Heart right ventricle (tissue), 16 donors: ENCODE measurements at regions not wholly inside any gene's neighbourhood (a gene's known extent, or its start where the extent isn't known, plus 50 kb on each side); places are given as distances from the start of the nearest gene placed in this dataset.

Experiments used
- ATAC-seq, 8 donors: fragments of 200-7000 bp; cut with Tn5 transposase; one replicate each; pipeline ENCODE4 v1.9.1; 2020; ENCODE audit warnings: mild to moderate bottlenecking in 8 of 8, moderate library complexity in 8 of 8, moderate number of reproducible peaks in 1 of 8
- DNase-seq, 2 donors: peaks; one replicate each; pipeline ENCODE4 v3.0.0-alpha.2; 2020
- H3K27ac ChIP-seq, 10 donors: fragments of 200-600 bp; sonication (generic) in 2 of 10; one replicate each; pipeline versions ENCODE4 v1.5.0 to v1.8.0; 2020 to 2022; ENCODE audit warnings: mild to moderate bottlenecking in 3 of 10
- H3K27me3 ChIP-seq, 7 donors: fragments of 200-600 bp; one replicate each; pipeline ENCODE4 v1.8.0; 2021 to 2022; ENCODE audit warnings: mild to moderate bottlenecking in 2 of 7
- H3K36me3 ChIP-seq, 9 donors: fragments of 200-600 bp; sonication (generic) in 1 of 9; one replicate each; pipeline versions ENCODE4 v1.5.0 to v1.8.0; 2020 to 2022; ENCODE audit warnings: mild to moderate bottlenecking in 2 of 9
- H3K4me1 ChIP-seq, 9 donors: fragments of 200-600 bp; sonication (generic) in 1 of 9; one replicate each; pipeline versions ENCODE4 v1.5.0 to v1.8.0; 2020 to 2022; ENCODE audit warnings: mild to moderate bottlenecking in 4 of 9
- H3K4me3 ChIP-seq, 10 donors: fragments of 200-600 bp; sonication (generic) in 2 of 10; one replicate each; pipeline versions ENCODE4 v1.5.0 to v1.8.0; 2020 to 2022; ENCODE audit warnings: mild to moderate bottlenecking in 7 of 10, moderate library complexity in 2 of 10
- H3K9me3 ChIP-seq, 11 donors: fragments of 200-600 bp in 10 of 11; sonication (generic) in 2 of 11; one replicate each; pipeline versions ENCODE4 v1.5.0 to v1.8.0; 2013 to 2022; ENCODE audit warnings: mild to moderate bottlenecking in 2 of 11, control low read depth in 1 of 11, moderate library complexity in 1 of 11
- CTCF ChIP-seq, 9 donors: fragments of 200-600 bp; sonication (generic) in 2 of 9; IDR thresholded peaks; one replicate each; pipeline versions ENCODE4 v1.5.0 to v1.8.0; 2021 to 2022; ENCODE audit warnings: antibody characterized with exemption in 9 of 9, mild to moderate bottlenecking in 5 of 9, moderate library complexity in 1 of 9
- WGBS, 2 donors: extraction: QIAGEN DNeasy Blood & Tissue Kit; methylation state at CpG; one replicate each; pipeline ENCODE4 v1.1.7; 2013; ENCODE audit warnings: inconsistent platforms in 1 of 2; 5-methylcytosine and 5-hydroxymethylcytosine counted together
- intact Hi-C, 10 donors: fragments of 100-400 bp; cut with DNase I; formaldehyde crosslinking; loops; one replicate each; pipeline versions ENCODE4 v1.11.1 to v1.14.2; 2022
- donor health status: Arrhythmogenic right ventricular cardiomyopathy.
- donor health status: ischemic (EF 13 %, LVEDD 7.1; RV severe dilation, severe dysfunction).
- donor health status: healthy with polysubstance abuse.
- donor health status: DM: no; HTN: yes; CAD: no.
- donor health status: DM: no; HTN: no; CAD: no.
- donor health status: ischemic (EF 25% LVEDD 6.9; RV normal size, moderate dysfunction).
- donor health status: ischemic (EF 25% LVEDD 5.7; RV mildly dilated, moderate dysfunction).
- donor health status: healthy.
- donor health status: DM: yes; HTN: yes; CAD: no.
- donor health status: Ischemic cardiomyopathy.
- donor health status: ischemic (EF 35%, LVEDD 5.7; RV mildly dilated, moderate dysfunction).
- donor health status: nonischemic (EF 11% LVEDD 7.7; RV severe dilation, severe dysfunction).
- donor health status: DM: yes; HTN: yes; CAD: no.
- donor health status: PGD.
- donor health status: ischemic (EF 29% LVEDD 5.4; RV normal size, mild dysfunction).
- donor health status: nonischemic (EF 23%, LVEDD 6.1; RV moderate dilation, normal function).

- TF ChIP-seq CTCF (IDR thresholded peaks at IDR 0.05), result no peak
- Histone ChIP-seq H3K27ac (no peak overlapping the region), H3K4me3 (no peak overlapping the region), H3K9me3 (peaks cover 0 to 11% (median 0%) of the 10 kb centered on the region in 11 donors), H3K36me3 (no peaks in the 10 kb centered on the region), H3K27me3 (no peaks in the 10 kb centered on the region), H3K4me1 (no peaks in the 10 kb centered on the region)
- ATAC-seq (no peak), DNase-seq (no peak)
- intact Hi-C loops, result no loop called here
- WGBS, 2 donors, result 71 to 72% methylated on average over 3 of the region's 3 CpGs
Measured at GRCh38 chr16:6192532-6192931, 1094.9 kb upstream of the EEF2KMT start.

GRCh38 chr16:6190776-6191175 is 1093.2 kb upstream of the EEF2KMT start:
- 83% methylated on average over 7 of the region's 7 CpGs for WGBS, 2 donors
- TF ChIP-seq CTCF (IDR thresholded peaks at IDR 0.05), result no peak
- Histone ChIP-seq H3K27ac (no peak overlapping the region), H3K36me3 (no peaks in the 10 kb centered on the region), H3K27me3 (no peaks in the 10 kb centered on the region), H3K4me3 (no peak overlapping the region), H3K4me1 (no peaks in the 10 kb centered on the region), H3K9me3 (peaks cover 0 to 11% (median 0%) of the 10 kb centered on the region in 11 donors)
- intact Hi-C loops, result no loop called here
- DNase-seq (no peak), ATAC-seq (no peak)

- Histone ChIP-seq H3K9me3 (peaks cover 0 to 10% (median 0%) of the 10 kb centered on the region in 11 donors), H3K4me1 (no peaks in the 10 kb centered on the region), H3K27ac (no peak overlapping the region), H3K36me3 (no peaks in the 10 kb centered on the region), H3K4me3 (no peak overlapping the region), H3K27me3 (no peaks in the 10 kb centered on the region)
- DNase-seq (no peak), ATAC-seq (no peak)
- intact Hi-C loops, result loop anchor here in 1 of 10 donors (10.0 kb wide), 1 partner anchor 54 kb away; no protein-coding TSS in a partner anchor
- 71 to 76% methylated on average over 9 of the region's 9 CpGs for WGBS, 2 donors
- TF ChIP-seq CTCF (IDR thresholded peaks at IDR 0.05), result no peak
Measured at GRCh38 chr16:6189216-6189615, 1091.6 kb upstream of the EEF2KMT start.

- DNase-seq (no peak), ATAC-seq (no peak)
- 78 to 83% methylated on average over 5 of the region's 5 CpGs for WGBS, 2 donors
- intact Hi-C loops, result no loop called here
- Histone ChIP-seq H3K4me3 (no peak overlapping the region), H3K36me3 (no peaks in the 10 kb centered on the region), H3K9me3 (peaks cover 0 to 6% (median 0%) of the 10 kb centered on the region in 11 donors), H3K27ac (no peak overlapping the region), H3K4me1 (no peaks in the 10 kb centered on the region), H3K27me3 (no peaks in the 10 kb centered on the region)
- no peak for TF ChIP-seq CTCF (IDR thresholded peaks at IDR 0.05)
Measured at GRCh38 chr16:6177616-6178180, 1080.1 kb upstream of the EEF2KMT start.
